HepG2 (cell line): ENCODE measurements at regions not wholly inside any gene's neighbourhood (a gene's known extent, or its start where the extent isn't known, plus 50 kb on each side); places are given as distances from the start of the nearest gene placed in this dataset.

ENCODE experiments used
- ATAC-seq: fragments of 200-7000 bp; cut with Tn5 transposase; 3 replicates; pipeline ENCODE4 v1.9.1; 2020; ENCODE audit warnings: mild to moderate bottlenecking, moderate library complexity
- BruUV-seq: library from RNA; stranded (reverse); fragments of 400-500 nt; replicated peaks from 2 replicates; lab custom pipeline; 2021; lab: Mats Ljungman, UMichigan
- CTCF ChIA-PET: fragments of 300-600 bp; formaldehyde crosslinking; extraction: SDS; loops from one replicate; lab custom pipeline; 2021; ENCODE audit warnings: low total read pairs, inconsistent platforms, low intra/inter-chr PET ratio; lab: Yijun Ruan, JAX
- POLR2A ChIA-PET: fragments of 350-600 bp; sonication (Branson Sonifier 250); formaldehyde crosslinking; loops from one replicate; lab custom pipeline; 2020; ENCODE audit warnings: antibody characterized with exemption, inconsistent platforms; lab: Yijun Ruan, JAX
- DNase-seq: peaks from one replicate; pipeline ENCODE4 v3.0.0-alpha.2; 2015; ENCODE audit warnings: low spot score
- FAIRE-seq: peaks from 3 replicates; lab custom pipeline; 2011; peaks lifted over from hg19 to GRCh38; lab: Jason Lieb, UNC
- H2AFZ ChIP-seq: one replicate; pipeline ENCODE4 v1.6.1; 2011; ENCODE audit warnings: low read length, inconsistent platforms
- H3K27ac ChIP-seq: fragments of 300-600 bp; 3 replicates; pipeline ENCODE4 v1.8.0; 2011; ENCODE audit warnings: mixed run types, mild to moderate bottlenecking, mixed read lengths, low read length, inconsistent platforms; ENCODE audit not compliant: insufficient read depth; ENCODE audit errors: extremely low read length
- H3K27me3 ChIP-seq, 2 experiments: fragments of 200-600 bp in 1 of 2; 2 replicates in 1 of 2; 3 replicates in 1 of 2; pipeline versions ENCODE4 v1.6.0 to v1.8.0; 2011; ENCODE audit warnings: low read length in 2 of 2, mild to moderate bottlenecking in 2 of 2, moderate library complexity in 2 of 2, inconsistent platforms in 1 of 2; ENCODE audit not compliant: insufficient read depth in 2 of 2, control insufficient read depth in 1 of 2
- H3K36me3 ChIP-seq, 2 experiments: fragments of 200-600 bp in 1 of 2; replicated peaks in 1 of 2; 2 replicates in 1 of 2; 3 replicates in 1 of 2; pipeline versions ENCODE4 v1.5.1 to v1.8.0; 2011; ENCODE audit warnings: low read length in 2 of 2, inconsistent platforms in 1 of 2; ENCODE audit not compliant: insufficient read depth in 2 of 2, control insufficient read depth in 1 of 2
- H3K4me1 ChIP-seq: 2 replicates; pipeline ENCODE4 v1.5.1; 2012; ENCODE audit warnings: low read length, inconsistent platforms; ENCODE audit not compliant: insufficient read depth
- H3K4me2 ChIP-seq: 2 replicates; pipeline ENCODE4 v1.6.0; 2011; ENCODE audit warnings: low read depth, low read length, inconsistent platforms
- H3K4me3 ChIP-seq, 3 experiments: fragments of 200-600 bp in 1 of 3; sonication (generic), shearing (Covaris generic) in 1 of 3; replicated peaks in 1 of 3; 2 replicates each; pipeline ENCODE4 v1.5.1; 2011 to 2016; ENCODE audit warnings: low read length in 3 of 3, inconsistent platforms in 2 of 3, low read depth in 2 of 3, mild to moderate bottlenecking in 2 of 3, control low read depth in 1 of 3, mixed read lengths in 1 of 3; ENCODE audit not compliant: insufficient read depth in 1 of 3
- H3K79me2 ChIP-seq: one replicate; pipeline ENCODE4 v1.6.1; 2011; ENCODE audit warnings: low read length, inconsistent platforms; ENCODE audit not compliant: insufficient read depth
- H3K9ac ChIP-seq: 2 replicates; pipeline ENCODE4 v1.6.0; 2011; ENCODE audit warnings: mild to moderate bottlenecking, low read depth, low read length, inconsistent platforms; ENCODE audit not compliant: insufficient read depth
- H3K9me3 ChIP-seq: 2 replicates; pipeline ENCODE4 v1.5.1; 2012; ENCODE audit warnings: mild to moderate bottlenecking, low read length
- H4K20me1 ChIP-seq: 2 replicates; pipeline ENCODE4 v1.6.0; 2011; ENCODE audit warnings: inconsistent platforms, mild to moderate bottlenecking, low read length, moderate library complexity; ENCODE audit not compliant: insufficient read depth
- ATF1 ChIP-seq: IDR thresholded peaks from 2 replicates; pipeline ENCODE4 v1.6.1; 2016; ENCODE audit warnings: mild to moderate bottlenecking, control low read depth
- EEA1 ChIP-seq: sonication (generic); formaldehyde crosslinking; IDR thresholded peaks from 2 replicates; pipeline ENCODE4 v1.5.1; 2020; ENCODE audit warnings: mild to moderate bottlenecking, missing genetic modification reagents, borderline replicate concordance
- ETV5 ChIP-seq: IDR thresholded peaks from 2 replicates; pipeline ENCODE4 v1.6.1; 2018; ENCODE audit warnings: missing biosample characterization, missing genetic modification reagents, inconsistent platforms, borderline replicate concordance
- JUND ChIP-seq: sonication (generic); formaldehyde crosslinking; IDR thresholded peaks from 2 replicates; pipeline ENCODE4 v1.8.0; 2022; ENCODE audit warnings: mild to moderate bottlenecking, missing genetic modification reagents
- MED13 ChIP-seq: sonication (generic); formaldehyde crosslinking; IDR thresholded peaks from 2 replicates; pipeline ENCODE4 v1.5.0; 2020; ENCODE audit warnings: missing genetic modification reagents
- PBX3 ChIP-seq: sonication (generic); formaldehyde crosslinking; IDR thresholded peaks from 2 replicates; pipeline ENCODE4 v1.8.1; 2023; ENCODE audit warnings: missing genetic modification reagents, inconsistent platforms, borderline replicate concordance
- PHB2 ChIP-seq: fragments of 450-650 bp; IDR thresholded peaks from 2 replicates; pipeline ENCODE4 v1.6.1; 2018; ENCODE audit not compliant: partially characterized antibody
- RELA ChIP-seq: sonication (generic); formaldehyde crosslinking; IDR thresholded peaks from 2 replicates; pipeline ENCODE4 v1.4.0; 2020; ENCODE audit warnings: missing genetic modification reagents
- TBX3 ChIP-seq: fragments of 450-650 bp; IDR thresholded peaks from 2 replicates; pipeline ENCODE4 v1.6.1; 2017; ENCODE audit warnings: antibody characterized with exemption, mild to moderate bottlenecking, inconsistent platforms, borderline replicate concordance
- TCF7L2 ChIP-seq: IDR thresholded peaks from 2 replicates; pipeline ENCODE4 v1.6.1; 2011; ENCODE audit warnings: mild to moderate bottlenecking, low read depth, low read length, moderate library complexity
- ZMYM4 ChIP-seq: sonication (generic); formaldehyde crosslinking; IDR thresholded peaks from 2 replicates; pipeline ENCODE4 v1.8.1; 2023; ENCODE audit warnings: mild to moderate bottlenecking, missing genetic modification reagents
- ZNF598 ChIP-seq: sonication (generic); formaldehyde crosslinking; IDR thresholded peaks from 2 replicates; pipeline ENCODE4 v1.5.1; 2020; ENCODE audit warnings: mild to moderate bottlenecking, missing genetic modification reagents, borderline replicate concordance
- ZNF710 ChIP-seq: sonication (generic); formaldehyde crosslinking; IDR thresholded peaks from 2 replicates; pipeline ENCODE4 v1.5.0; 2020; ENCODE audit warnings: mild to moderate bottlenecking, missing genetic modification reagents, borderline replicate concordance
- ZNF713 ChIP-seq: sonication (generic); formaldehyde crosslinking; IDR thresholded peaks from 2 replicates; pipeline ENCODE4 v1.4.0; 2020; ENCODE audit warnings: mild to moderate bottlenecking, missing genetic modification reagents
- ZNF724P ChIP-seq: sonication (generic); formaldehyde crosslinking; IDR thresholded peaks from 2 replicates; pipeline ENCODE4 v1.8.0; 2022; ENCODE audit warnings: missing genetic modification reagents, borderline replicate concordance
- ZNF816 ChIP-seq: sonication (generic); formaldehyde crosslinking; IDR thresholded peaks from 2 replicates; pipeline ENCODE4 v1.8.0; 2022; ENCODE audit warnings: missing genetic modification reagents, mild to moderate bottlenecking, borderline replicate concordance
- ZSCAN30 ChIP-seq: sonication (generic); formaldehyde crosslinking; IDR thresholded peaks from 2 replicates; pipeline ENCODE4 v1.5.0; 2020; ENCODE audit warnings: mild to moderate bottlenecking, missing genetic modification reagents
- WGBS: methylation state at CpG from one replicate; pipeline ENCODE4 v1.1.6; 2017; ENCODE audit warnings: low lambda C conversion rate; 5-methylcytosine and 5-hydroxymethylcytosine counted together
- in situ Hi-C: cut with HindIII; loops from 2 replicates; pipeline ENCODE4 v1.10.0; 2017; ENCODE audit warnings: low pct_unique_long_range_greater_than_20kb; ENCODE audit not compliant: extremely low pct_ligation_motif_present
- intact Hi-C: fragments of 100-400 bp; cut with micrococcal nuclease; formaldehyde crosslinking; loops from one replicate; pipeline ENCODE4 v1.10.0; 2022; ENCODE audit not compliant: unreplicated experiment
- TF ChIP-seq, protein P1 (sequence below): sonication (generic); formaldehyde crosslinking; IDR thresholded peaks from 2 replicates; pipeline ENCODE4 v1.4.0; 2020; ENCODE audit warnings: mild to moderate bottlenecking, low read depth, missing genetic modification reagents
- TF ChIP-seq, protein P2 (sequence below): sonication (generic); formaldehyde crosslinking; IDR thresholded peaks from 2 replicates; pipeline ENCODE4 v1.8.0; 2022; ENCODE audit warnings: mild to moderate bottlenecking, missing genetic modification reagents, moderate library complexity
- TF ChIP-seq, protein P3 (sequence below): sonication (generic); formaldehyde crosslinking; IDR thresholded peaks from 2 replicates; pipeline ENCODE4 v1.8.0; 2023; ENCODE audit warnings: mild to moderate bottlenecking, missing genetic modification reagents

DNA sequence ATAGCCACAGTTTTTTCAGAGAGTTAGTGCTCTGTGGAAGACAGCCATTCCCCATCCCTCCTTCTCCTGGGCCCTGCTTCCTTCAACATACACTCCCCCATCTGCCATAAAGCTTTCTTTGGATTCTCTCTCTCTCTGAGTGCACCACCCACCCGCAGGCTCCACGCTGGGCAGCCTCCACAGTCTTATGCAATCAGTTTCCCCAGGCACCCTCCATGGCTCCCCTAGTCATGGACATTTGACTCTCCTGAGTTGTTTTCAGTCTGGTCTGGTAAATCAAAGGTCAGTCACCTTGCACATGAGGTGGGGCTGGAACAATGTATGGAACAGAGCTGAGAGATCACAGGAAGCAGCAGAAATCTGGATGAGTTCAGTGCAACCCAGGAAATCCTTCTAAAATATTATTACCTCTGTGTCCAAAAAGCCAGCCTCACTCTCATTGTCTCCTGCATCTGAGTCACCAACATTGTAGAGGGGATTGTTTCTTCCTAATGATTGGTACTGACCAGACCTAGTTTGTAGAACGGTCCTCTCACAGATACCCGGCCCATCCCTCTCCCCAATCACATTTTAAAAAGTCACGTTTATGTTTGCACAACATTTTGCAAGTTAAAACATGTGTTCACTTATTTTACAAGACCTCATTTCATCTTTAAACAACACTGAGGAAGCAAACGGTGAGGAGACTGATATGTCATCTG lies 70.1 kb downstream of the CYCS start:
- H3K27ac ChIP-seq, result no peak overlapping the region
- intact Hi-C loops (no loop called here), in situ Hi-C loops (no loop called here)
- H3K4me2 ChIP-seq, result peak overlapping the region; percentile 27
- H3K9ac ChIP-seq, result no peak overlapping the region
- no TSS peak for BruUV-seq
- ATAC-seq, result peak; percentile 81
- DNase-seq, result peak; percentile 26
- H3K4me1 ChIP-seq, result peaks cover 34% of the 10 kb centered on the region
- H3K9me3 ChIP-seq, result no peaks in the 10 kb centered on the region
- H3K79me2 ChIP-seq, result no peaks in the 10 kb centered on the region
- no peak overlapping the region for H3K4me3 ChIP-seq
- H3K27me3 ChIP-seq, result no peaks in the 10 kb centered on the region
- CTCF ChIA-PET, result no interaction called here
- WGBS, result 2% methylated on average over 6 of the region's 6 CpGs
- H3K36me3 ChIP-seq, result no peaks in the 10 kb centered on the region
- POLR2A ChIA-PET, result no interaction called here
- no peak overlapping the region for H2AFZ ChIP-seq
- FAIRE-seq, result no peak
- no peaks in the 10 kb centered on the region for H4K20me1 ChIP-seq
- TF ChIP-seq ETV5 (no peak), TBX3 (no peak), ZNF724P (no peak), PBX3 (CRISPR knock-in tag) (no peak), JUND (no peak), ZSCAN30 (CRISPR knock-in tag) (no peak), ZNF710 (no peak), ATF1 (CRISPR knock-in tag) (no peak), MED13 (CRISPR knock-in tag) (no peak), ZNF713 (CRISPR knock-in tag) (no peak), EEA1 (CRISPR knock-in tag) (no peak), ZMYM4 (CRISPR knock-in tag) (peak; percentile 68), TCF7L2 (no peak), PHB2 (no peak), ZNF816 (CRISPR knock-in tag) (no peak), RELA (no peak), ZNF598 (CRISPR knock-in tag) (no peak)
- TF ChIP-seq, protein P1, sequence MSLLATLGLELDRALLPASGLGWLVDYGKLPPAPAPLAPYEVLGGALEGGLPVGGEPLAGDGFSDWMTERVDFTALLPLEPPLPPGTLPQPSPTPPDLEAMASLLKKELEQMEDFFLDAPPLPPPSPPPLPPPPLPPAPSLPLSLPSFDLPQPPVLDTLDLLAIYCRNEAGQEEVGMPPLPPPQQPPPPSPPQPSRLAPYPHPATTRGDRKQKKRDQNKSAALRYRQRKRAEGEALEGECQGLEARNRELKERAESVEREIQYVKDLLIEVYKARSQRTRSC (CRISPR knock-in tag), result no peak
- TF ChIP-seq, protein P2, sequence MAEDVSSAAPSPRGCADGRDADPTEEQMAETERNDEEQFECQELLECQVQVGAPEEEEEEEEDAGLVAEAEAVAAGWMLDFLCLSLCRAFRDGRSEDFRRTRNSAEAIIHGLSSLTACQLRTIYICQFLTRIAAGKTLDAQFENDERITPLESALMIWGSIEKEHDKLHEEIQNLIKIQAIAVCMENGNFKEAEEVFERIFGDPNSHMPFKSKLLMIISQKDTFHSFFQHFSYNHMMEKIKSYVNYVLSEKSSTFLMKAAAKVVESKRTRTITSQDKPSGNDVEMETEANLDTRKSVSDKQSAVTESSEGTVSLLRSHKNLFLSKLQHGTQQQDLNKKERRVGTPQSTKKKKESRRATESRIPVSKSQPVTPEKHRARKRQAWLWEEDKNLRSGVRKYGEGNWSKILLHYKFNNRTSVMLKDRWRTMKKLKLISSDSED (CRISPR knock-in tag), result no peak
- TF ChIP-seq, protein P3, sequence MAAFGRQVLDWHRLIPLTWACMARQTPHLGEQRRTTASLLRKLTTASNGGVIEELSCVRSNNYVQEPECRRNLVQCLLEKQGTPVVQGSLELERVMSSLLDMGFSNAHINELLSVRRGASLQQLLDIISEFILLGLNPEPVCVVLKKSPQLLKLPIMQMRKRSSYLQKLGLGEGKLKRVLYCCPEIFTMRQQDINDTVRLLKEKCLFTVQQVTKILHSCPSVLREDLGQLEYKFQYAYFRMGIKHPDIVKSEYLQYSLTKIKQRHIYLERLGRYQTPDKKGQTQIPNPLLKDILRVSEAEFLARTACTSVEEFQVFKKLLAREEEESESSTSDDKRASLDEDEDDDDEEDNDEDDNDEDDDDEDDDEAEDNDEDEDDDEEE, result no peak
